Mucosa of rectum (tissue), 2 donors: ENCODE measurements at regions not wholly inside any gene's neighbourhood (a gene's known extent, or its start where the extent isn't known, plus 50 kb on each side); places are given as distances from the start of the nearest gene placed in this dataset.
"Not testable (repeated sequence)": the region's sequence is repeated elsewhere in the genome, so short reads cannot be mapped to it uniquely, and the experiment has no call there.

Experiments
- H3K27ac ChIP-seq, 2 donors: one replicate each; pipeline ENCODE4 v1.7.0; 2013; ENCODE audit warnings: inconsistent platforms in 2 of 2, low read depth in 2 of 2, low read length in 2 of 2
- H3K27me3 ChIP-seq, 2 donors: one replicate each; pipeline ENCODE4 v1.7.0; 2013; ENCODE audit warnings: low read length in 2 of 2; ENCODE audit not compliant: control insufficient read depth in 2 of 2, insufficient read depth in 2 of 2
- H3K36me3 ChIP-seq, 2 donors: one replicate each; pipeline ENCODE4 v1.7.0; 2013; ENCODE audit warnings: low read length in 2 of 2; ENCODE audit not compliant: control insufficient read depth in 2 of 2, insufficient read depth in 2 of 2
- H3K4me1 ChIP-seq, 2 donors: one replicate each; pipeline ENCODE4 v1.7.0; 2013; ENCODE audit warnings: low read length in 2 of 2, mild to moderate bottlenecking in 1 of 2; ENCODE audit not compliant: control insufficient read depth in 2 of 2, insufficient read depth in 2 of 2
- H3K4me3 ChIP-seq, 2 donors: one replicate each; pipeline ENCODE4 v1.7.0; 2013; ENCODE audit warnings: low read length in 2 of 2
- H3K9ac ChIP-seq, 2 donors: one replicate each; pipeline ENCODE4 v1.7.0; 2013; ENCODE audit warnings: low read length in 2 of 2, low read depth in 1 of 2, mild to moderate bottlenecking in 1 of 2
- H3K9me3 ChIP-seq, 2 donors: one replicate each; pipeline ENCODE4 v1.7.0; 2013; ENCODE audit warnings: low read length in 2 of 2; ENCODE audit not compliant: control insufficient read depth in 2 of 2
- donor health status: healthy.
- donor health status: Normal muscosa, but diverticular disease.

DNA sequence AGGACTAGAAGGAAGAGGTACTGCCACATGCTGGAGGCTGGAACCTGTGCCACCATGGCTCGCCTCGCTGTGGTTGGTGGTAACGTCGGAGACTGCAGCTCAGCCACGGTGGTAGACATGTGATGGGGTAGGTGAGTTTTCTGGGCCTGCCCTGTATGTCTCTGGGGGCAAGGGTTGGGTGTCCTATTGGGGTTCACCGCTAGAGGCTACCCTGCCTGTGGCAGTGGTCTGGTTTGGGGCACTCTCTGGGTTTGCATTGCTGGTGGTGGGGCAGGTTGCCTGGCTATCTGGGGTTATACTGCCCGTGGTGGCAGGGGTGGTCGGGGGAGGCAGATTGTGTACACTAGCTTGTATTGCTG, 79.3 kb upstream of the KCNJ18 start:
- Histone ChIP-seq H3K27ac (no peak overlapping the region), H3K36me3 (no peaks in the 10 kb centered on the region), H3K9me3 (no peaks in the 10 kb centered on the region)

GRCh38 chr17:21626987-21627386, 65.3 kb upstream of the KCNJ18 start:
- not testable (repeated sequence) for H3K36me3 ChIP-seq, H3K9ac ChIP-seq, H3K9me3 ChIP-seq, H3K27ac ChIP-seq, H3K4me1 ChIP-seq, H3K4me3 ChIP-seq, H3K27me3 ChIP-seq

More for the DNA sequence above, 79.3 kb upstream of the KCNJ18 start:
- no peaks in the 10 kb centered on the region for H3K4me1 ChIP-seq
- H3K27me3 ChIP-seq = no peaks in the 10 kb centered on the region
- H3K4me3 ChIP-seq = no peak overlapping the region
- no peak overlapping the region for H3K9ac ChIP-seq
